Thymus (tissue), 11 donors: ENCODE measurements at regions not wholly inside any gene's neighbourhood (a gene's known extent, or its start where the extent isn't known, plus 50 kb on each side); places are given as distances from the start of the nearest gene placed in this dataset.

Source experiments
- DNase-seq, 9 donors: peaks; one replicate each; pipeline ENCODE4 v3.0.0-alpha.2; 2013; ENCODE audit warnings: low spot score in 9 of 9, low read depth in 6 of 9, missing footprints in 1 of 9
- H3K27ac ChIP-seq, 2 donors: one replicate each; pipeline ENCODE4 v1.5.1; 2013; ENCODE audit warnings: control low read depth in 1 of 2, low read depth in 1 of 2, low read length in 1 of 2, mild to moderate bottlenecking in 1 of 2, moderate library complexity in 1 of 2
- H3K27me3 ChIP-seq, 2 donors: one replicate each; pipeline ENCODE4 v1.5.1; 2013; ENCODE audit warnings: low read length in 1 of 2; ENCODE audit not compliant: control insufficient read depth in 2 of 2, insufficient read depth in 1 of 2
- H3K36me3 ChIP-seq, 2 donors: one replicate each; pipeline ENCODE4 v1.5.1; 2013; ENCODE audit warnings: low read length in 1 of 2, mild to moderate bottlenecking in 1 of 2, moderate library complexity in 1 of 2; ENCODE audit not compliant: control insufficient read depth in 2 of 2, insufficient read depth in 2 of 2
- H3K4me1 ChIP-seq, 2 donors: one replicate each; pipeline ENCODE4 v1.5.1; 2013; ENCODE audit warnings: low read length in 2 of 2; ENCODE audit not compliant: control insufficient read depth in 2 of 2, insufficient read depth in 2 of 2
- H3K4me3 ChIP-seq, 2 donors: one replicate each; pipeline ENCODE4 v1.5.1; 2013; ENCODE audit warnings: low read length in 2 of 2, control low read depth in 1 of 2, mild to moderate bottlenecking in 1 of 2
- H3K9me3 ChIP-seq, 2 donors: one replicate each; pipeline ENCODE4 v1.5.1; 2013; ENCODE audit warnings: low read length in 1 of 2, mild to moderate bottlenecking in 1 of 2; ENCODE audit not compliant: control insufficient read depth in 2 of 2, insufficient read depth in 1 of 2
- WGBS: extraction: QIAGEN DNeasy Blood & Tissue Kit; methylation state at CpG from one replicate; pipeline ENCODE4 v1.1.7; 2013; 5-methylcytosine and 5-hydroxymethylcytosine counted together
- donor health status: healthy.

GRCh38 chr5:166086568-166086967 lies 2204.9 kb upstream of the WWC1 start:
- no peak for DNase-seq
- H3K27ac ChIP-seq = no peak overlapping the region
- H3K36me3 ChIP-seq = no peaks in the 10 kb centered on the region
- H3K27me3 ChIP-seq = no peaks in the 10 kb centered on the region
- no peaks in the 10 kb centered on the region for H3K9me3 ChIP-seq
- H3K4me1 ChIP-seq = no peaks in the 10 kb centered on the region
- WGBS = 84% methylated on average over 2 of the region's 2 CpGs
- no peak overlapping the region for H3K4me3 ChIP-seq

- Histone ChIP-seq H3K4me3 (no peak overlapping the region), H3K27ac (no peak overlapping the region), H3K4me1 (no peaks in the 10 kb centered on the region), H3K36me3 (no peaks in the 10 kb centered on the region), H3K27me3 (no peaks in the 10 kb centered on the region), H3K9me3 (no peaks in the 10 kb centered on the region)
- WGBS = 35% methylated on average over 3 of the region's 3 CpGs
- DNase-seq = no peak
Measured at GRCh38 chr5:166088389-166089039, 2202.9 kb upstream of the WWC1 start.

DNA sequence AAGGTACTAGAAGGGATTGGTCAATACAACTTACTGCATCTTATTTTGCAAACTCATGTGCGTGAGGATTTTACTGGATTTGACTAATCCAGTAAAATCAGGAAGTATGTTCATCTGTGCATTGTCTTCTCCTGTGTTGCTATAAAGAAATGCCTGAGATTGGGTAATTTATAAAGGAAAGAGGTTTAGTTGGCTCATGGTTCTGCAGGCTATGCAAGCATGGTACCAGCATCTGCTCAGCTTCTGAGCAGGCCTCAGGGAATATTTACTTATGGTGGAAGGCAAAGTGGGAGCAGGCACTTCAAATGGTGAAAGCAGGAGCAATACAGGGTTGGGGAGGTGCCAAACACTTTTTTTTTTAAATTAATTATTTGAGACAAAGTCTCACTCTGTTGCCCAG lies 2199.5 kb upstream of the WWC1 start:
- no peak overlapping the region for H3K4me3 ChIP-seq
- H3K27me3 ChIP-seq = no peaks in the 10 kb centered on the region
- H3K9me3 ChIP-seq = no peaks in the 10 kb centered on the region
- 100% methylated on average over 1 of the region's 1 CpG for WGBS
- no peaks in the 10 kb centered on the region for H3K4me1 ChIP-seq
- no peaks in the 10 kb centered on the region for H3K36me3 ChIP-seq
- no peak for DNase-seq
- no peak overlapping the region for H3K27ac ChIP-seq

DNA sequence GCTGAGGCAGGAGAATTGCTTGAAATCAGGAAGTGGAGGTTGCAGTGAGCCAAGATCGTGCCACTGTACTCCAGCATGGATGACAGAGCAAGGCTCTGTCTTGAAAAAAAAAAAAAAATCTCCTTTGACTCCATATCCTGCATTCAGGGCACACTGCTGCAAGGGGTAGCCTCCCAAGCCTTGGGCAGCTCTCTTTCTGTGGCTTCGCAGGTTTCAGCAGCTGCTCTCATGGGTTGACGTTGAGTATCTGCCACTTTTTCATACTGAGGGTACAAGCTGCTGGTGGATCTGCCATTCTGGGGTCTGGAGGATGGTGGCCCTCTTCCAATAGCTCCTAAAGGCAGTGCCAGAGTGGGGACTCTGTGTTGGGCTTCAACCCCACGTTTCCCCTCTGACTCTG lies 2198.1 kb upstream of the WWC1 start:
- Histone ChIP-seq H3K27ac (no peak overlapping the region), H3K36me3 (no peaks in the 10 kb centered on the region), H3K27me3 (no peaks in the 10 kb centered on the region), H3K4me1 (no peaks in the 10 kb centered on the region), H3K4me3 (no peak overlapping the region), H3K9me3 (no peaks in the 10 kb centered on the region)
- DNase-seq = no peak
- WGBS = 80% methylated on average over 4 of the region's 4 CpGs

DNA sequence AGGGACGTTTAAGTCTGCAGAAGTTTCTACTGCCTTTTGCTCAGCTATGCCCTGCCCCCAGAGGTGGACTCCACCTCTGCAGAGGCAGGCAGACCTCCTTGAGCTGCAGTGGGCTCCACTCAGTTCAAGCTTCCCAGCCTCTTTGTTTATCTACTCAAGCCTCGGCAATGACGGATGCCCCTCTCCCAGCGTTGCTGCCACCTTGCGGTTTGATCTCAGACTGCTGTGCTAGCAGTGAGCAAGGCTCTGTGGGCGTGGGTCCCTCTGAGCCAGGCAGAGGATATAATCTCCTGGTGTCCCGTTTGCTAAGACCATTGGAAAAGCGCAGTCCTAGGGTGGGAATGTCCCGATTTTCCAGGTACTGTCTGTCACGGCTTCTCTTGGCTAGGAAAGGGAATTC lies 2188.5 kb upstream of the WWC1 start:
- no peaks in the 10 kb centered on the region for H3K27me3 ChIP-seq
- H3K9me3 ChIP-seq = peaks cover 0 to 9% of the 10 kb centered on the region in 2 donors
- no peak overlapping the region for H3K4me3 ChIP-seq
- H3K27ac ChIP-seq = no peak overlapping the region
- no peaks in the 10 kb centered on the region for H3K4me1 ChIP-seq
- DNase-seq = no peak
- H3K36me3 ChIP-seq = no peaks in the 10 kb centered on the region
- 93% methylated on average over 10 of the region's 10 CpGs for WGBS

DNA sequence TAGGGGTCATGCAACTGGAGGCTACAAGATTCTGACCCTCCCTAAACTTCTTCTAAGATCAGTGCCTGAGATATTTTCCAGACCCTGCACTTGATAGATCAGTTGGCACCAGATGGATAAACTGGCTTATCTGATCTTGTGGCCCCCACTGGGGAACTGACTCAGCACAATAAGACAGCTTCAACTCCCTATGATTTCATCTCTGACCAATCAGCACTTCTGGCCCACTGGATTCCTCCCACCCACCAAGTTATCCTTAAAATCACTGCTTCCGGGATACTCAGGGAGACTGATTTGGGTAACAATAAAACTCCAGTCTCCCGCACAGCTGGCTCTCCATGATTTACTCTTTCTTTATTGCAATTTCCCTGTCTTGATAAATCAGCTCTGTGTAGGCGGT lies 2180.4 kb upstream of the WWC1 start:
- no peaks in the 10 kb centered on the region for H3K36me3 ChIP-seq
- H3K9me3 ChIP-seq = no peaks in the 10 kb centered on the region
- no peak overlapping the region for H3K4me3 ChIP-seq
- H3K27ac ChIP-seq = no peak overlapping the region
- no peak for DNase-seq
- no peaks in the 10 kb centered on the region for H3K27me3 ChIP-seq
- no peaks in the 10 kb centered on the region for H3K4me1 ChIP-seq
- 89% methylated on average over 3 of the region's 3 CpGs for WGBS

DNA sequence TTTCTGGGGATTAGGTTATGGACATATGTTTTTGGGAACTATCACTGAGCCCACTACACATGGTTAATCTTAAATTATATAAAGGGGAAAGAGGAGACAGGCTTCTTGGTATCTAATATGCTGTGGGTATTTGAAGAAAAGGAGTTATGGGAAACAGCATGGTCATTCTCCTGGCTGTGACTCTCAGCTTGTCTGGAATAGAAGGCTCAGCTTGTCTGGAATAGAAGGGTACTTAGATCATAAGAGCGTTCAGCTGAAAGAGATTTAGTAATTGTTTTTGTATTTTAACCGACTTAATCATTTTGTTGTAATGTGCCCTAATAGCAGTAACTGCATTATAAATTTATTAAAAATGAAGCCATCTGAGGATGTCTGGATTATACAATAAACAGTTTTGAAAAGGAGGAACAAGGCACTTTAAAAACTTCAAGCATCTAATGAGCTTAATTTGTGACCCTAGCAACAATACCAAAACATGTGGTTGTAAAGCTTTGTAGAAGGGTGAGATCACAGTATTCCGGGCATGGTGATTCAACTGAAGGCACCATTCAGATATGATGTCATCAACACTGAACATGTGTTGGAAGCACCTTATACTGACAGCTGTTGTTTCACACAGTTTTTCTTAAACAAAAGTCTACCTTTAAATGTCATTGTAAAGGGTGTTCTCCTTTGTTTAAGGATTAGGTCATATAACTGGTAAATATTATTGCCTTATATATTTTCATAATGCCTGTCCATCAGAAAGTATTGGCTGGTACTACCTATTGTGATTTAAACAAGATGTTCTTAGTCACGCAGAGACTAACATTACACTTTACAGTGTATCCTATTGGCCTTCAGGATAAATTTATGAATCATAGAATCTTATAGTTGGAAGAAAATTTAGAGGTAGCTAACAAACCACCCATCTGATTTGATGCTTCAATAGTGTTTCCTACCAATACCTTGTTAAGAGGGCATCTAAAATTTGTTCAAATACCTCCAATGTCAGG lies 2174.1 kb upstream of the WWC1 start:
- Histone ChIP-seq H3K27ac (no peak overlapping the region), H3K9me3 (no peaks in the 10 kb centered on the region), H3K4me3 (no peak overlapping the region), H3K4me1 (no peaks in the 10 kb centered on the region), H3K27me3 (no peaks in the 10 kb centered on the region), H3K36me3 (no peaks in the 10 kb centered on the region)
- 94% methylated on average over 4 of the region's 4 CpGs for WGBS
- DNase-seq = no peak

DNA sequence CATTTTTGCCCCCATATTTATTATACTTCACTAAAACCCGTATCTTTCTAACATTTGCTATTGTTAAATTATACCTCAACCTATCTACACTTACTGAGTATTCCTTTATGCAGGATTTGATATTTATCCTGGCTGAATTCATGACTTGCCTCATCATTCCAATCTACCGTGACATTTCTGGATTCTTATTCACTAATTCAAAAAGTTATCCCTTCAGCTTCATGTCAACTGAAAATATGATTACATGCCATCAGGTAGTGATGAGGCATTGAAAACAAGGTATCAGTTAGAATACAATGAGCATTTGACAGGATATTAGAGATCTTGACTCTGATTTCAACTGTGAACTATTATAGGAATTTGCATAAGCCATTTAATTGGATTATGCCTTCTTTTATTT lies 2171.9 kb upstream of the WWC1 start:
- WGBS = 87% methylated on average over 2 of the region's 2 CpGs
- Histone ChIP-seq H3K9me3 (no peaks in the 10 kb centered on the region), H3K27me3 (no peaks in the 10 kb centered on the region), H3K27ac (no peak overlapping the region), H3K4me1 (no peaks in the 10 kb centered on the region), H3K36me3 (no peaks in the 10 kb centered on the region), H3K4me3 (no peak overlapping the region)
- no peak for DNase-seq

DNA sequence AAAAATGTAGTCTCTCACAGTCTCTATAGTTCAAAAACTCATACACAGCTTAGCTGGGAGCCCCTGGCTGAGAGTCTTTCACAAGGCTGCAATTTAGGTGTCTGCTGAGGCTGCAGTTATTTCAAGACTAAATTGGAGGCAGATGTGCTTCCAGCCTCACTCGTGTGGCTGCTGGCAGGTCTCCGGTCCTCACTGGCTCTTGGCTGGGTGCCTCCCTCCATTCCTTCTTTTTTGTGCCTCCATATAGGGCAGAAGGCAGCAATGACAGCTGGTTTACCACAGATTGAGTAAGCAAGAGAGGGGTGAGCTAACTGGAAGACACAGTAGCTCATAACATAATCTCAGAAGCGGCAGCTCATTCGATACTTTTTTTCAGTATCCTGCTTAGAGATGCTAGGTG lies 2167.7 kb upstream of the WWC1 start:
- DNase-seq = no peak
- Histone ChIP-seq H3K4me1 (no peaks in the 10 kb centered on the region), H3K36me3 (no peaks in the 10 kb centered on the region), H3K27ac (no peak overlapping the region), H3K27me3 (no peaks in the 10 kb centered on the region), H3K4me3 (no peak overlapping the region), H3K9me3 (peaks cover 1 to 12% of the 10 kb centered on the region in 2 donors)
- WGBS = 84% methylated on average over 4 of the region's 4 CpGs
